DOHH2 (cell line): ENCODE measurements at regions not wholly inside any gene's neighbourhood (a gene's known extent, or its start where the extent isn't known, plus 50 kb on each side); places are given as distances from the start of the nearest gene placed in this dataset.

Experiments
- H3F3A ChIP-seq: fragments of 200-600 bp; sonication (generic), shearing (Covaris generic); 2 replicates; pipeline ENCODE4 v1.6.0; 2016; ENCODE audit warnings: antibody characterized with exemption, mild to moderate bottlenecking; ENCODE audit not compliant: control insufficient read depth, insufficient read depth
- H3K27ac ChIP-seq: fragments of 200-600 bp; sonication (generic); 2 replicates; pipeline ENCODE4 v1.5.1; 2014; ENCODE audit warnings: low read depth, mild to moderate bottlenecking, low read length, moderate library complexity
- H3K27me3 ChIP-seq: fragments of 200-600 bp; sonication (generic); 2 replicates; pipeline ENCODE4 v1.6.1; 2014; ENCODE audit warnings: mild to moderate bottlenecking, low read length, mixed read lengths; ENCODE audit not compliant: control insufficient read depth
- H3K36me3 ChIP-seq: fragments of 200-600 bp; sonication (generic); 2 replicates; pipeline ENCODE4 v1.6.1; 2014; ENCODE audit warnings: mild to moderate bottlenecking, low read length, moderate library complexity, mixed read lengths; ENCODE audit not compliant: control insufficient read depth
- H3K4me1 ChIP-seq: fragments of 200-600 bp; sonication (generic); 2 replicates; pipeline ENCODE4 v1.6.1; 2014; ENCODE audit warnings: mild to moderate bottlenecking, low read length, mixed read lengths; ENCODE audit not compliant: control insufficient read depth
- H3K4me2 ChIP-seq: fragments of 200-600 bp; sonication (generic); 2 replicates; pipeline ENCODE4 v1.6.0; 2014; ENCODE audit warnings: mild to moderate bottlenecking, low read length, moderate library complexity
- H3K4me3 ChIP-seq: fragments of 200-600 bp; sonication (generic); 2 replicates; pipeline ENCODE4 v1.5.1; 2014; ENCODE audit warnings: mild to moderate bottlenecking, low read length, mixed read lengths
- H3K79me2 ChIP-seq: fragments of 200-600 bp; sonication (generic); 2 replicates; pipeline ENCODE4 v1.6.1; 2014; ENCODE audit warnings: mild to moderate bottlenecking, low read length, mixed read lengths; ENCODE audit not compliant: control insufficient read depth
- H3K9me2 ChIP-seq: fragments of 200-600 bp; sonication (generic); replicated peaks from 2 replicates; pipeline ENCODE4 v1.6.1; 2014; ENCODE audit warnings: mild to moderate bottlenecking, low read length, mixed read lengths; ENCODE audit not compliant: control insufficient read depth
- H3K9me3 ChIP-seq: fragments of 200-600 bp; sonication (generic); 2 replicates; pipeline ENCODE4 v1.6.1; 2014; ENCODE audit warnings: antibody characterized with exemption, low read length, mixed read lengths; ENCODE audit not compliant: control insufficient read depth, insufficient read depth
- H4K20me1 ChIP-seq: fragments of 200-600 bp; sonication (generic); 2 replicates; pipeline ENCODE4 v1.6.0; 2014; ENCODE audit warnings: low read depth, mild to moderate bottlenecking, antibody characterized with exemption, low read length, moderate library complexity; ENCODE audit not compliant: control insufficient read depth, insufficient read depth
- CTCF ChIP-seq: fragments of 200-600 bp; sonication (generic); IDR thresholded peaks from one replicate; pipeline ENCODE4 v1.5.1; 2014; ENCODE audit warnings: antibody characterized with exemption, mild to moderate bottlenecking, low read depth, low read length; ENCODE audit not compliant: poor library complexity, severe bottlenecking
- EZH2phosphoT487 ChIP-seq: fragments of 200-600 bp; sonication (generic); IDR thresholded peaks from 2 replicates; pipeline ENCODE4 v1.6.1; 2017; ENCODE audit warnings: borderline replicate concordance, mild to moderate bottlenecking, antibody characterized with exemption, low read length, moderate library complexity, mixed read lengths

- Histone ChIP-seq H3K4me3 (no peak overlapping the region), H4K20me1 (no peaks in the 10 kb centered on the region), H3K4me1 (no peaks in the 10 kb centered on the region), H3K27ac (no peak overlapping the region), H3K79me2 (no peaks in the 10 kb centered on the region), H3K4me2 (no peak overlapping the region), H3K36me3 (no peaks in the 10 kb centered on the region), H3F3A (no peaks in the 10 kb centered on the region), H3K9me2 (no peaks in the 10 kb centered on the region), H3K9me3 (no peaks in the 10 kb centered on the region), H3K27me3 (no peaks in the 10 kb centered on the region)
- no peak for TF ChIP-seq CTCF
- TF ChIP-seq EZH2phosphoT487, result no peak
Measured at GRCh38 chr14:98415766-98416165, 856.2 kb downstream of the BCL11B start.

- Histone ChIP-seq H3K79me2 (no peaks in the 10 kb centered on the region), H3F3A (no peaks in the 10 kb centered on the region), H3K27me3 (no peaks in the 10 kb centered on the region), H3K4me3 (no peak overlapping the region), H4K20me1 (no peaks in the 10 kb centered on the region), H3K4me2 (no peak overlapping the region), H3K9me2 (no peaks in the 10 kb centered on the region), H3K9me3 (no peaks in the 10 kb centered on the region), H3K36me3 (no peaks in the 10 kb centered on the region), H3K27ac (no peak overlapping the region), H3K4me1 (no peaks in the 10 kb centered on the region)
- no peak for TF ChIP-seq EZH2phosphoT487
- TF ChIP-seq CTCF, result no peak
Measured at GRCh38 chr14:98417001-98417400, 855.0 kb downstream of the BCL11B start.

GRCh38 chr14:98428483-98428994, 843.5 kb downstream of the BCL11B start:
- Histone ChIP-seq H3K36me3 (no peaks in the 10 kb centered on the region), H3K79me2 (no peaks in the 10 kb centered on the region), H3F3A (no peaks in the 10 kb centered on the region), H3K4me3 (no peak overlapping the region), H3K27me3 (no peaks in the 10 kb centered on the region), H3K4me2 (no peak overlapping the region), H3K9me3 (no peaks in the 10 kb centered on the region), H3K4me1 (no peaks in the 10 kb centered on the region), H3K27ac (no peak overlapping the region), H3K9me2 (no peaks in the 10 kb centered on the region), H4K20me1 (no peaks in the 10 kb centered on the region)
- TF ChIP-seq CTCF (no peak), EZH2phosphoT487 (no peak)

- Histone ChIP-seq H3K9me3 (no peaks in the 10 kb centered on the region), H3F3A (no peaks in the 10 kb centered on the region), H4K20me1 (no peaks in the 10 kb centered on the region), H3K27ac (no peak overlapping the region), H3K9me2 (no peaks in the 10 kb centered on the region), H3K79me2 (no peaks in the 10 kb centered on the region), H3K4me3 (no peak overlapping the region), H3K4me2 (no peak overlapping the region), H3K36me3 (no peaks in the 10 kb centered on the region), H3K4me1 (no peaks in the 10 kb centered on the region), H3K27me3 (no peaks in the 10 kb centered on the region)
- TF ChIP-seq CTCF (no peak), EZH2phosphoT487 (no peak)
Measured at GRCh38 chr14:98433436-98433835, 838.6 kb downstream of the BCL11B start.
